ENCODE measurements at regions not wholly inside any gene's neighbourhood (a gene's known extent, or its start where the extent isn't known, plus 50 kb on each side); places are given as distances from the start of the nearest gene placed in this dataset.

- TF ChIP-seq CTCF (conservative IDR thresholded peaks at IDR 0.05 in 1 of 2, IDR thresholded peaks at IDR 0.05 in 1 of 2; ENCODE audit: extremely low read depth in 1 of 2, insufficient read depth in 1 of 2, low read depth in 1 of 2, low read length in 2 of 2) = no peak
- no peak for TF ChIP-seq EZH2 (IDR thresholded peaks at IDR 0.05; ENCODE audit: borderline replicate concordance, low read length)
Observed at GRCh38 chr3:107227091-107227490, 150.1 kb upstream of the CCDC54 start.

Measured in mammary epithelial cell (primary cell).